Glutamatergic neuron (in vitro differentiated cells): ENCODE measurements at regions not wholly inside any gene's neighbourhood (a gene's known extent, or its start where the extent isn't known, plus 50 kb on each side); places are given as distances from the start of the nearest gene placed in this dataset.

ENCODE experiments used
- DNase-seq: peaks from one replicate; pipeline ENCODE4 v3.0.0; 2022
- H3K27ac Mint-ChIP-seq: one replicate; pipeline ENCODE4 v1.8.0; 2020; ENCODE audit warnings: mild to moderate bottlenecking, mixed read lengths, inconsistent platforms; ENCODE audit not compliant: unreplicated experiment
- H3K27me3 Mint-ChIP-seq: one replicate; pipeline ENCODE4 v1.8.0; 2020; ENCODE audit warnings: mild to moderate bottlenecking, moderate library complexity, mixed read lengths, inconsistent platforms; ENCODE audit not compliant: unreplicated experiment
- H3K36me3 Mint-ChIP-seq: one replicate; pipeline ENCODE4 v1.8.0; 2020; ENCODE audit warnings: mild to moderate bottlenecking, mixed read lengths, inconsistent platforms; ENCODE audit not compliant: unreplicated experiment
- H3K4me1 Mint-ChIP-seq: one replicate; pipeline ENCODE4 v1.8.0; 2020; ENCODE audit warnings: mild to moderate bottlenecking, low read depth, mixed read lengths, inconsistent platforms; ENCODE audit not compliant: unreplicated experiment
- H3K4me3 Mint-ChIP-seq: one replicate; pipeline ENCODE4 v1.8.0; 2020; ENCODE audit warnings: mild to moderate bottlenecking, mixed read lengths, inconsistent platforms; ENCODE audit not compliant: unreplicated experiment
- H3K9me3 Mint-ChIP-seq: one replicate; pipeline ENCODE4 v1.8.0; 2020; ENCODE audit warnings: mild to moderate bottlenecking, moderate library complexity, mixed read lengths, inconsistent platforms; ENCODE audit not compliant: unreplicated experiment
- TF ChIP-seq, protein P1 (sequence below): fragments of 200-600 bp; sonication (generic); IDR thresholded peaks from one replicate; pipeline ENCODE4 v1.5.0; 2021; ENCODE audit not compliant: partially characterized antibody, unreplicated experiment

DNA sequence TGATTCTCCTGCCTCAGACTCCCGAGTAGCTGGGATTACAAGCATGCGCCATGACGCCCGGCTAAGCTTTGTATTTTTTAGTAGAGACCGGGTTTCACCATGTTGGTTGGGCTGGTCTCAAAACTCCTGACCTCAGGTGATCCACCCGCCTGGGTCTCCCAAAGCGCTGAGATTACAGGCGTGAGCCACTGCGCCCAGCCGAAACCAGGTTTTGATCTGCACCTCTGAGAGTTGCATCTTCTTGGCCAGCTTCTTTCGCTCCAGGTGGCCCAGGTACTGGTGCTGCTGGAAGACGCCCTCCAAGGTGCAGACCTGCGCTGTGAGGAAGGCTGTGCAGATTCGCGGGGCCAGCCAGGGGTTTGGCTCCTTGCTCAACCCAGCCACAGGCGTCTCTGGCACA is 275.4 kb upstream of the LRRC3B start:
- TF ChIP-seq, protein P1, sequence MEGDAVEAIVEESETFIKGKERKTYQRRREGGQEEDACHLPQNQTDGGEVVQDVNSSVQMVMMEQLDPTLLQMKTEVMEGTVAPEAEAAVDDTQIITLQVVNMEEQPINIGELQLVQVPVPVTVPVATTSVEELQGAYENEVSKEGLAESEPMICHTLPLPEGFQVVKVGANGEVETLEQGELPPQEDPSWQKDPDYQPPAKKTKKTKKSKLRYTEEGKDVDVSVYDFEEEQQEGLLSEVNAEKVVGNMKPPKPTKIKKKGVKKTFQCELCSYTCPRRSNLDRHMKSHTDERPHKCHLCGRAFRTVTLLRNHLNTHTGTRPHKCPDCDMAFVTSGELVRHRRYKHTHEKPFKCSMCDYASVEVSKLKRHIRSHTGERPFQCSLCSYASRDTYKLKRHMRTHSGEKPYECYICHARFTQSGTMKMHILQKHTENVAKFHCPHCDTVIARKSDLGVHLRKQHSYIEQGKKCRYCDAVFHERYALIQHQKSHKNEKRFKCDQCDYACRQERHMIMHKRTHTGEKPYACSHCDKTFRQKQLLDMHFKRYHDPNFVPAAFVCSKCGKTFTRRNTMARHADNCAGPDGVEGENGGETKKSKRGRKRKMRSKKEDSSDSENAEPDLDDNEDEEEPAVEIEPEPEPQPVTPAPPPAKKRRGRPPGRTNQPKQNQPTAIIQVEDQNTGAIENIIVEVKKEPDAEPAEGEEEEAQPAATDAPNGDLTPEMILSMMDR = no peak
- no peaks in the 10 kb centered on the region for H3K9me3 Mint-ChIP-seq
- DNase-seq = no peak
- no peak overlapping the region for H3K27ac Mint-ChIP-seq
- H3K36me3 Mint-ChIP-seq = peaks cover 7% of the 10 kb centered on the region
- H3K4me3 Mint-ChIP-seq = no peak overlapping the region
- H3K27me3 Mint-ChIP-seq = no peaks in the 10 kb centered on the region
- no peaks in the 10 kb centered on the region for H3K4me1 Mint-ChIP-seq

DNA sequence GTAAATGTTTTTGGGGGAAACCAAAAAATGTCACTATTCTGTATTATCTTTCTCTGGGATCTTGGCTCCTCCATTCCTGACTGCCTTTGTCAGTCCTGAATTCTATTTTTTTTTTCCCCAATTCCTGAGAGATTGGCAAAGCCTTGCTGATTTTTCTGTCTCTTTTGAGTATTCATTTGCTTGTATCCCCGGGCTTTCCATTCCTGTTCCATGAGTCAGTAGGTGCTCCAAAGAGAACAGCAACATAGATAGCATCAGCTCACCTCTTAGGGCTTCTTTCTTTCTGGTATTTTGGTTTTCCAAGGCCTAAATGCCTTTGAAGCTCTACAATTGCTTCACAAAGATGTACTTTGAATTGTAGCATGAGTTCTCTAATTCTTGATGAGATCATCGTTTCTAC is 271.7 kb upstream of the LRRC3B start:
- no peaks in the 10 kb centered on the region for H3K9me3 Mint-ChIP-seq
- peaks cover 7% of the 10 kb centered on the region for H3K36me3 Mint-ChIP-seq
- TF ChIP-seq, protein P1 = no peak
- no peaks in the 10 kb centered on the region for H3K27me3 Mint-ChIP-seq
- no peak overlapping the region for H3K4me3 Mint-ChIP-seq
- H3K4me1 Mint-ChIP-seq = no peaks in the 10 kb centered on the region
- no peak for DNase-seq
- no peak overlapping the region for H3K27ac Mint-ChIP-seq

DNA sequence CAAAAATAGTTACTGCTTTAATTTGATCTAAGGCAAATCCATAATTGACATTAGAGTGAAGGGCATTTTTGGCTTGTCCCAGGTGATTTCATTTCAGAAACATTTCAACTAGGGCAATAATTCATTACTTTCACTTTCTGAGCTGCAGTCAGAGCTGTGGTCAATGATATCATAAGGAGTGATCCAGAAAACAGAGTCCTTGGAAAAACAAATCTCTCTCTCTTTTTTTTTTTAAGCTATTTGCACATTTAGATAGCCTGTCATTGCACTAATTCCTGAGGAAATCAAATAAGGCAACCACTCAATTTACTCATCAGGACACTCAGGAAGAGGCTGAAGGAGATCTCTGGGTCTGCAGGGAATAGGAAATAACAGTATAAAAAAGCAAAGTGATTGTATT is 269.5 kb upstream of the LRRC3B start:
- no peaks in the 10 kb centered on the region for H3K4me1 Mint-ChIP-seq
- no peaks in the 10 kb centered on the region for H3K9me3 Mint-ChIP-seq
- TF ChIP-seq, protein P1 = no peak
- peaks cover under 1% of the 10 kb centered on the region for H3K36me3 Mint-ChIP-seq
- H3K4me3 Mint-ChIP-seq = no peak overlapping the region
- DNase-seq = no peak
- H3K27me3 Mint-ChIP-seq = peaks cover 2% of the 10 kb centered on the region
- no peak overlapping the region for H3K27ac Mint-ChIP-seq

DNA sequence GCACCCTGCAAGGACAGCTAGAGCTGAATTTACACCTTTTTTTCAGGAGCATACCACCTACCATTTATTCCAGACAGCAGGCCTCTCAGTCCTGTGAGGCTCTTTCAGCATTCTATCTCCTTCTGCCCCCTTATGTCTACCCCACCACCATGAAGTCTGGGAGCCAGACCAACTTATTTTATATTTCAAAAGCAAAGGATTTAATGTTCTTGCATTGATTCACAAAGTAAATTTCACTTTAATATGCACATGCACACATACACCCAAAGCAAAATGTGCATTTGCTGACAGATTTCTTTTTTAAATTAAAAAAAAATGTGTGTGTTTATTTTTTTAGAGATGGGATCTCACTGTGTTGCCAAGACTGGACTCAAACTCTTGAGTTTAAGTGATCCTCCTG is 264.2 kb upstream of the LRRC3B start:
- no peaks in the 10 kb centered on the region for H3K4me1 Mint-ChIP-seq
- H3K27me3 Mint-ChIP-seq = peaks cover 3% of the 10 kb centered on the region
- no peak overlapping the region for H3K27ac Mint-ChIP-seq
- H3K9me3 Mint-ChIP-seq = no peaks in the 10 kb centered on the region
- no peaks in the 10 kb centered on the region for H3K36me3 Mint-ChIP-seq
- no peak for DNase-seq
- TF ChIP-seq, protein P1 = no peak
- no peak overlapping the region for H3K4me3 Mint-ChIP-seq

DNA sequence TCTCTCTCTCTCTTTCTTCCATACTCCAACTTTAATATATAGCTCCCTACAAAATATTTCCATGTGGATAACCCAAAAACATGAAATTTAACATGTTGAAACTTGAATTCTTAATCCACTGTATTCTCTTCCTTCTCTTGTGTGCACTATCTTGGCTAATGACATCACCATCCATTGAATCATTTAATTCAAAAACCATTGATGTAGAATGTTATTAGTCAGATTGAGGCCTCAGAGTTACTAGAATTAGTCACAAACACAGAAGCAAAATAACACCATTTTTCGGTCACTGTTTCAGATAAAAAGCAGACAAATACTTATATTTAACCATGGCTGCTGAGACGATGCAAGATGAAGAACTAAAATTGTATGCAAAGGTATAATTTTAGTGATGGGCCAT is 256.9 kb upstream of the LRRC3B start:
- Mint-ChIP-seq H3K4me1 (no peaks in the 10 kb centered on the region), H3K9me3 (no peaks in the 10 kb centered on the region), H3K36me3 (no peaks in the 10 kb centered on the region), H3K27ac (no peak overlapping the region), H3K27me3 (peaks cover 2% of the 10 kb centered on the region), H3K4me3 (no peak overlapping the region)
- TF ChIP-seq, protein P1 = no peak
- DNase-seq = no peak
